Liver (tissue), 8 donors: ENCODE measurements at regions not wholly inside any gene's neighbourhood (a gene's known extent, or its start where the extent isn't known, plus 50 kb on each side); places are given as distances from the start of the nearest gene placed in this dataset.

ENCODE experiments used
- DNase-seq: peaks from one replicate; pipeline ENCODE4 v3.0.0-alpha.2; 2017; ENCODE audit warnings: low spot score
- H3K27ac ChIP-seq, 2 donors: one replicate each; pipeline ENCODE4 v1.7.0; 2013; ENCODE audit warnings: inconsistent platforms in 2 of 2, low read length in 2 of 2, control low read depth in 1 of 2, low read depth in 1 of 2, mild to moderate bottlenecking in 1 of 2
- H3K27me3 ChIP-seq, 4 donors: one replicate each; pipeline versions ENCODE4 v1.6.1 to v1.7.0; 2013; ENCODE audit warnings: low read length in 3 of 4, inconsistent platforms in 1 of 4, mild to moderate bottlenecking in 1 of 4, moderate library complexity in 1 of 4; ENCODE audit not compliant: control insufficient read depth in 4 of 4, insufficient read depth in 4 of 4
- H3K36me3 ChIP-seq, 4 donors: one replicate each; pipeline versions ENCODE4 v1.6.1 to v1.7.0; 2013; ENCODE audit warnings: low read length in 3 of 4, mild to moderate bottlenecking in 3 of 4, low read depth in 1 of 4, moderate library complexity in 1 of 4; ENCODE audit not compliant: control insufficient read depth in 4 of 4, insufficient read depth in 3 of 4
- H3K4me1 ChIP-seq, 4 donors: one replicate each; pipeline versions ENCODE4 v1.6.1 to v1.7.0; 2013; ENCODE audit warnings: low read length in 3 of 4, mild to moderate bottlenecking in 3 of 4, moderate library complexity in 1 of 4; ENCODE audit not compliant: control insufficient read depth in 4 of 4, insufficient read depth in 4 of 4
- H3K4me3 ChIP-seq, 3 donors: one replicate each; pipeline versions ENCODE4 v1.6.1 to v1.7.0; 2013; ENCODE audit warnings: low read length in 3 of 3, control low read depth in 1 of 3, low read depth in 1 of 3, mild to moderate bottlenecking in 1 of 3
- H3K9ac ChIP-seq, 2 donors: one replicate each; pipeline ENCODE4 v1.7.0; 2013; ENCODE audit warnings: low read length in 2 of 2, mild to moderate bottlenecking in 2 of 2, moderate library complexity in 2 of 2, control low read depth in 1 of 2, low read depth in 1 of 2
- H3K9me3 ChIP-seq, 4 donors: one replicate each; pipeline versions ENCODE4 v1.6.1 to v1.7.0; 2013; ENCODE audit warnings: low read length in 3 of 4; ENCODE audit not compliant: control insufficient read depth in 4 of 4
- EGR1 ChIP-seq, 2 donors: IDR thresholded peaks; 2 replicates each; pipeline ENCODE4 v1.6.1; 2016 to 2018; ENCODE audit warnings: antibody characterized with exemption in 2 of 2, low read depth in 2 of 2
- FOXA1 ChIP-seq: IDR thresholded peaks from 2 replicates; pipeline ENCODE4 v1.6.1; 2016; ENCODE audit warnings: antibody characterized with exemption
- FOXA2 ChIP-seq: IDR thresholded peaks from 2 replicates; pipeline ENCODE4 v1.6.1; 2016; ENCODE audit warnings: antibody characterized with exemption
- GABPA ChIP-seq, 2 donors: IDR thresholded peaks in 1 of 2; conservative IDR thresholded peaks in 1 of 2; 2 replicates each; pipeline ENCODE4 v1.6.1; 2016; ENCODE audit warnings: antibody characterized with exemption in 2 of 2, mild to moderate bottlenecking in 1 of 2, moderate library complexity in 1 of 2
- HNF4A ChIP-seq, 2 donors: conservative IDR thresholded peaks; 2 replicates each; pipeline ENCODE4 v1.6.1; 2016; ENCODE audit warnings: antibody characterized with exemption in 2 of 2, mild to moderate bottlenecking in 2 of 2
- HNF4G ChIP-seq: IDR thresholded peaks from 2 replicates; pipeline ENCODE4 v1.6.1; 2016; ENCODE audit warnings: antibody characterized with exemption
- JUND ChIP-seq, 2 donors: IDR thresholded peaks; 2 replicates each; pipeline ENCODE4 v1.6.1; 2016; ENCODE audit warnings: antibody characterized with exemption in 2 of 2
- NR2F2 ChIP-seq: IDR thresholded peaks from 2 replicates; pipeline ENCODE4 v1.6.1; 2016; ENCODE audit warnings: antibody characterized with exemption
- RAD21 ChIP-seq, 2 donors: IDR thresholded peaks; 2 replicates each; pipeline ENCODE4 v1.6.1; 2016; ENCODE audit warnings: antibody characterized with exemption in 2 of 2, mild to moderate bottlenecking in 2 of 2
- SP1 ChIP-seq: IDR thresholded peaks from 2 replicates; pipeline ENCODE4 v1.6.1; 2018; ENCODE audit warnings: antibody characterized with exemption, mild to moderate bottlenecking
- TAF1 ChIP-seq: conservative IDR thresholded peaks from 2 replicates; pipeline ENCODE4 v1.6.1; 2016; ENCODE audit warnings: antibody characterized with exemption, mild to moderate bottlenecking
- YY1 ChIP-seq: IDR thresholded peaks from 2 replicates; pipeline ENCODE4 v1.6.1; 2016; ENCODE audit warnings: antibody characterized with exemption, mild to moderate bottlenecking
- WGBS: extraction: QIAGEN DNeasy Blood & Tissue Kit; methylation state at CpG from one replicate; pipeline ENCODE4 v1.1.7; 2013; 5-methylcytosine and 5-hydroxymethylcytosine counted together
- TF ChIP-seq, protein P1 (sequence below): IDR thresholded peaks from 2 replicates; pipeline ENCODE4 v1.6.1; 2016; ENCODE audit warnings: antibody characterized with exemption
- TF ChIP-seq, protein P2 (sequence below): fragments of 150-350 bp; IDR thresholded peaks from 2 replicates; pipeline ENCODE4 v1.5.1; 2017; ENCODE audit warnings: improper control_type of control experiment, low read depth, low read length; ENCODE audit not compliant: missing input control
- TF ChIP-seq, protein P3 (sequence below): IDR thresholded peaks from 2 replicates; pipeline ENCODE4 v1.6.1; 2016; ENCODE audit warnings: antibody characterized with exemption
- TF ChIP-seq, protein P4 (sequence below): IDR thresholded peaks from 2 replicates; pipeline ENCODE4 v1.6.1; 2016; ENCODE audit warnings: antibody characterized with exemption, mild to moderate bottlenecking
- donor health status: healthy.
- donor health status: healthy.
- donor health status: healthy.
- donor health status: healthy.
- donor health status: healthy.

- Histone ChIP-seq H3K27ac (no peak overlapping the region), H3K4me3 (no peak overlapping the region), H3K9ac (no peak overlapping the region), H3K36me3 (no peaks in the 10 kb centered on the region), H3K4me1 (no peaks in the 10 kb centered on the region), H3K27me3 (no peaks in the 10 kb centered on the region), H3K9me3 (no peaks in the 10 kb centered on the region)
- DNase-seq, result no peak
- WGBS, result 64% methylated on average over 4 of the region's 4 CpGs
- TF ChIP-seq YY1 (no peak), HNF4G (no peak), HNF4A (conservative IDR thresholded peaks at IDR 0.05) (no peak), SP1 (no peak), GABPA (IDR thresholded peaks at IDR 0.05 in 1 of 2, conservative IDR thresholded peaks at IDR 0.05 in 1 of 2) (no peak), NR2F2 (no peak), EGR1 (IDR thresholded peaks at IDR 0.05; ENCODE audit: low read depth in 2 of 2) (no peak), RAD21 (IDR thresholded peaks at IDR 0.05) (no peak)
- TF ChIP-seq, protein P1, sequence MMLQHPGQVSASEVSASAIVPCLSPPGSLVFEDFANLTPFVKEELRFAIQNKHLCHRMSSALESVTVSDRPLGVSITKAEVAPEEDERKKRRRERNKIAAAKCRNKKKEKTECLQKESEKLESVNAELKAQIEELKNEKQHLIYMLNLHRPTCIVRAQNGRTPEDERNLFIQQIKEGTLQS, result no peak
Measured at GRCh38 chr9:17862101-17862500, 283.2 kb downstream of the SH3GL2 start.

DNA sequence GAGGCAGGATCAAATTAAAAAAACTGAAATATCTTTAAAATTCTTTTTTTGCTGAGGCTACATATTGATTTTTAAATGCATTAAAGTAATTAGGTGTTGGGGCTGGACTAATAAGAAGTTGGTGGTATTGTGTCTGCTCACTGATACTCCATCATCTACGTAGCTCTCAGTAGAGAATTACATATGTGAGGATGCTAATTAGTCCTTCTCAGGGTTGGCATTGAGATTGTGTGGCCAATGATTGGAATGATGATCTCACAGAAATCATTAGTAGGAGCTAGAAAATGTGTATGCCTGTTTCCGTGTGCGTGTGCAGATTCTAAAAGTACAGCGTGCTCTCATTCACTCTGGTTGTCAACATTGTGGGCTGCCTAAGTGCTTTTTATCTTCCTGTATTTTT is 283.8 kb downstream of the SH3GL2 start:
- WGBS, result 89% methylated on average over 4 of the region's 4 CpGs
- H3K27me3 ChIP-seq, result no peaks in the 10 kb centered on the region

More for the DNA sequence above, 283.8 kb downstream of the SH3GL2 start:
- Histone ChIP-seq H3K4me1 (no peaks in the 10 kb centered on the region), H3K9ac (no peak overlapping the region), H3K27ac (no peak overlapping the region), H3K4me3 (no peak overlapping the region), H3K9me3 (no peaks in the 10 kb centered on the region), H3K36me3 (no peaks in the 10 kb centered on the region)
- TF ChIP-seq, protein P2, sequence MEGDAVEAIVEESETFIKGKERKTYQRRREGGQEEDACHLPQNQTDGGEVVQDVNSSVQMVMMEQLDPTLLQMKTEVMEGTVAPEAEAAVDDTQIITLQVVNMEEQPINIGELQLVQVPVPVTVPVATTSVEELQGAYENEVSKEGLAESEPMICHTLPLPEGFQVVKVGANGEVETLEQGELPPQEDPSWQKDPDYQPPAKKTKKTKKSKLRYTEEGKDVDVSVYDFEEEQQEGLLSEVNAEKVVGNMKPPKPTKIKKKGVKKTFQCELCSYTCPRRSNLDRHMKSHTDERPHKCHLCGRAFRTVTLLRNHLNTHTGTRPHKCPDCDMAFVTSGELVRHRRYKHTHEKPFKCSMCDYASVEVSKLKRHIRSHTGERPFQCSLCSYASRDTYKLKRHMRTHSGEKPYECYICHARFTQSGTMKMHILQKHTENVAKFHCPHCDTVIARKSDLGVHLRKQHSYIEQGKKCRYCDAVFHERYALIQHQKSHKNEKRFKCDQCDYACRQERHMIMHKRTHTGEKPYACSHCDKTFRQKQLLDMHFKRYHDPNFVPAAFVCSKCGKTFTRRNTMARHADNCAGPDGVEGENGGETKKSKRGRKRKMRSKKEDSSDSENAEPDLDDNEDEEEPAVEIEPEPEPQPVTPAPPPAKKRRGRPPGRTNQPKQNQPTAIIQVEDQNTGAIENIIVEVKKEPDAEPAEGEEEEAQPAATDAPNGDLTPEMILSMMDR, result no peak
- TF ChIP-seq FOXA2 (no peak), TAF1 (no peak), HNF4G (no peak), NR2F2 (no peak), RAD21 (IDR thresholded peaks at IDR 0.05) (no peak), FOXA1 (no peak), HNF4A (conservative IDR thresholded peaks at IDR 0.05) (no peak), GABPA (IDR thresholded peaks at IDR 0.05 in 1 of 2, conservative IDR thresholded peaks at IDR 0.05 in 1 of 2) (no peak), SP1 (no peak), EGR1 (IDR thresholded peaks at IDR 0.05; ENCODE audit: low read depth in 2 of 2) (no peak), JUND (IDR thresholded peaks at IDR 0.05) (no peak)
- TF ChIP-seq, protein P3, sequence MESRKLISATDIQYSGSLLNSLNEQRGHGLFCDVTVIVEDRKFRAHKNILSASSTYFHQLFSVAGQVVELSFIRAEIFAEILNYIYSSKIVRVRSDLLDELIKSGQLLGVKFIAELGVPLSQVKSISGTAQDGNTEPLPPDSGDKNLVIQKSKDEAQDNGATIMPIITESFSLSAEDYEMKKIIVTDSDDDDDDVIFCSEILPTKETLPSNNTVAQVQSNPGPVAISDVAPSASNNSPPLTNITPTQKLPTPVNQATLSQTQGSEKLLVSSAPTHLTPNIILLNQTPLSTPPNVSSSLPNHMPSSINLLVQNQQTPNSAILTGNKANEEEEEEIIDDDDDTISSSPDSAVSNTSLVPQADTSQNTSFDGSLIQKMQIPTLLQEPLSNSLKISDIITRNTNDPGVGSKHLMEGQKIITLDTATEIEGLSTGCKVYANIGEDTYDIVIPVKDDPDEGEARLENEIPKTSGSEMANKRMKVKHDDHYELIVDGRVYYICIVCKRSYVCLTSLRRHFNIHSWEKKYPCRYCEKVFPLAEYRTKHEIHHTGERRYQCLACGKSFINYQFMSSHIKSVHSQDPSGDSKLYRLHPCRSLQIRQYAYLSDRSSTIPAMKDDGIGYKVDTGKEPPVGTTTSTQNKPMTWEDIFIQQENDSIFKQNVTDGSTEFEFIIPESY, result no peak
- TF ChIP-seq, protein P1, result no peak
- TF ChIP-seq, protein P4, sequence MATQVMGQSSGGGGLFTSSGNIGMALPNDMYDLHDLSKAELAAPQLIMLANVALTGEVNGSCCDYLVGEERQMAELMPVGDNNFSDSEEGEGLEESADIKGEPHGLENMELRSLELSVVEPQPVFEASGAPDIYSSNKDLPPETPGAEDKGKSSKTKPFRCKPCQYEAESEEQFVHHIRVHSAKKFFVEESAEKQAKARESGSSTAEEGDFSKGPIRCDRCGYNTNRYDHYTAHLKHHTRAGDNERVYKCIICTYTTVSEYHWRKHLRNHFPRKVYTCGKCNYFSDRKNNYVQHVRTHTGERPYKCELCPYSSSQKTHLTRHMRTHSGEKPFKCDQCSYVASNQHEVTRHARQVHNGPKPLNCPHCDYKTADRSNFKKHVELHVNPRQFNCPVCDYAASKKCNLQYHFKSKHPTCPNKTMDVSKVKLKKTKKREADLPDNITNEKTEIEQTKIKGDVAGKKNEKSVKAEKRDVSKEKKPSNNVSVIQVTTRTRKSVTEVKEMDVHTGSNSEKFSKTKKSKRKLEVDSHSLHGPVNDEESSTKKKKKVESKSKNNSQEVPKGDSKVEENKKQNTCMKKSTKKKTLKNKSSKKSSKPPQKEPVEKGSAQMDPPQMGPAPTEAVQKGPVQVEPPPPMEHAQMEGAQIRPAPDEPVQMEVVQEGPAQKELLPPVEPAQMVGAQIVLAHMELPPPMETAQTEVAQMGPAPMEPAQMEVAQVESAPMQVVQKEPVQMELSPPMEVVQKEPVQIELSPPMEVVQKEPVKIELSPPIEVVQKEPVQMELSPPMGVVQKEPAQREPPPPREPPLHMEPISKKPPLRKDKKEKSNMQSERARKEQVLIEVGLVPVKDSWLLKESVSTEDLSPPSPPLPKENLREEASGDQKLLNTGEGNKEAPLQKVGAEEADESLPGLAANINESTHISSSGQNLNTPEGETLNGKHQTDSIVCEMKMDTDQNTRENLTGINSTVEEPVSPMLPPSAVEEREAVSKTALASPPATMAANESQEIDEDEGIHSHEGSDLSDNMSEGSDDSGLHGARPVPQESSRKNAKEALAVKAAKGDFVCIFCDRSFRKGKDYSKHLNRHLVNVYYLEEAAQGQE, result no peak
- no peak for DNase-seq
